ENCODE measurements at regions not wholly inside any gene's neighbourhood (a gene's known extent, or its start where the extent isn't known, plus 50 kb on each side); places are given as distances from the start of the nearest gene placed in this dataset.
"Not testable (repeated sequence)": the region's sequence is repeated elsewhere in the genome, so short reads cannot be mapped to it uniquely, and the experiment has no call there.

GRCh38 chr2:63737081-63737751 lies 104.5 kb upstream of the UGP2 start:
- DNase-seq (ENCODE audit: low read depth in 4 of 4, low spot score in 2 of 4), result no peak

GRCh38 chr2:63738019-63738418 lies 103.7 kb upstream of the UGP2 start:
- DNase-seq (ENCODE audit: low read depth in 4 of 4, low spot score in 2 of 4), result no peak

GRCh38 chr2:63739180-63739579 lies 102.5 kb upstream of the UGP2 start:
- not testable (repeated sequence) for DNase-seq (ENCODE audit: low read depth in 4 of 4, low spot score in 2 of 4)

- DNase-seq (ENCODE audit: low read depth in 4 of 4, low spot score in 2 of 4), result no peak
These were observed 101.7 kb upstream of the UGP2 start for GRCh38 chr2:63740020-63740419.

GRCh38 chr2:63740943-63741342 lies 100.8 kb upstream of the UGP2 start:
- no peak for DNase-seq (ENCODE audit: low read depth in 4 of 4, low spot score in 2 of 4)

GRCh38 chr2:63741884-63742579 lies 99.7 kb upstream of the UGP2 start:
- no peak for DNase-seq (ENCODE audit: low read depth in 4 of 4, low spot score in 2 of 4)

GRCh38 chr2:63742580-63742976 lies 99.1 kb upstream of the UGP2 start:
- no peak for DNase-seq (ENCODE audit: low read depth in 4 of 4, low spot score in 2 of 4)

GRCh38 chr2:63743170-63743981 lies 98.3 kb upstream of the UGP2 start:
- DNase-seq (ENCODE audit: low read depth in 4 of 4, low spot score in 2 of 4), result no peak

- no peak for DNase-seq (ENCODE audit: low read depth in 4 of 4, low spot score in 2 of 4)
These were observed 97.4 kb upstream of the UGP2 start for GRCh38 chr2:63743982-63744966.

- not testable (repeated sequence) for DNase-seq (ENCODE audit: low read depth in 4 of 4, low spot score in 2 of 4)
These were observed 95.1 kb upstream of the UGP2 start for GRCh38 chr2:63746548-63746947.

- no peak for DNase-seq (ENCODE audit: low read depth in 4 of 4, low spot score in 2 of 4)
These were observed 89.8 kb upstream of the UGP2 start for GRCh38 chr2:63751901-63752300.

GRCh38 chr2:63755216-63755615 lies 86.5 kb upstream of the UGP2 start:
- no peak for DNase-seq (ENCODE audit: low read depth in 4 of 4, low spot score in 2 of 4)

GRCh38 chr2:63755965-63756364 lies 85.7 kb upstream of the UGP2 start:
- no peak for DNase-seq (ENCODE audit: low read depth in 4 of 4, low spot score in 2 of 4)

GRCh38 chr2:63763391-63763941 lies 78.2 kb upstream of the UGP2 start:
- no peak for DNase-seq (ENCODE audit: low read depth in 4 of 4, low spot score in 2 of 4)

GRCh38 chr2:63764630-63765029 lies 77.1 kb upstream of the UGP2 start:
- DNase-seq (ENCODE audit: low read depth in 4 of 4, low spot score in 2 of 4), result no peak

- DNase-seq (ENCODE audit: low read depth in 4 of 4, low spot score in 2 of 4), result no peak
These were observed 76.6 kb upstream of the UGP2 start for GRCh38 chr2:63765117-63765516.

- no peak for DNase-seq (ENCODE audit: low read depth in 4 of 4, low spot score in 2 of 4)
These were observed 74.4 kb upstream of the UGP2 start for GRCh38 chr2:63767307-63767706.

- DNase-seq (ENCODE audit: low read depth in 4 of 4, low spot score in 2 of 4), result no peak
These were observed 73.6 kb upstream of the UGP2 start for GRCh38 chr2:63768051-63768450.

GRCh38 chr2:63769915-63770314 lies 71.8 kb upstream of the UGP2 start:
- no peak for DNase-seq (ENCODE audit: low read depth in 4 of 4, low spot score in 2 of 4)

- no peak for DNase-seq (ENCODE audit: low read depth in 4 of 4, low spot score in 2 of 4)
These were observed 69.6 kb upstream of the UGP2 start for GRCh38 chr2:63772061-63772460.

All from left renal cortex interstitium (tissue), 4 donors.